NCI-H1105 treated with DMSO at 0.1 percent for 48 hours (cell line): ENCODE measurements at regions not wholly inside any gene's neighbourhood (a gene's known extent, or its start where the extent isn't known, plus 50 kb on each side); places are given as distances from the start of the nearest gene placed in this dataset.

Experiments used
- DNase-seq: peaks from one replicate; lab custom pipeline; 2025; lab: John Stamatoyannopoulos, UW

- DNase-seq = peak; percentile 8
Measured at GRCh38 chr5:119789406-119790117, 160.2 kb downstream of the FAM170A start.

- DNase-seq = no peak
Measured at GRCh38 chr5:119792161-119792799, 162.9 kb downstream of the FAM170A start.

GRCh38 chr5:119795768-119796167, 166.4 kb downstream of the FAM170A start:
- no peak for DNase-seq

- no peak for DNase-seq
Measured at GRCh38 chr5:119801570-119801969, 172.2 kb downstream of the FAM170A start.

GRCh38 chr5:119808024-119808423, 178.7 kb downstream of the FAM170A start:
- DNase-seq = no peak

GRCh38 chr5:119808474-119808873, 179.1 kb downstream of the FAM170A start:
- DNase-seq = no peak

- no peak for DNase-seq
Measured at GRCh38 chr5:119810217-119810616, 180.9 kb downstream of the FAM170A start.

- DNase-seq = no peak
Measured at GRCh38 chr5:119811458-119811857, 182.1 kb downstream of the FAM170A start.

GRCh38 chr5:119814655-119815054, 185.3 kb downstream of the FAM170A start:
- no peak for DNase-seq

- DNase-seq = no peak
Measured at GRCh38 chr5:119816055-119816454, 186.7 kb downstream of the FAM170A start.

- DNase-seq = no peak
Measured at GRCh38 chr5:119820016-119820415, 190.7 kb downstream of the FAM170A start.

- no peak for DNase-seq
Measured at GRCh38 chr5:119820608-119821007, 191.2 kb downstream of the FAM170A start.

GRCh38 chr5:119828541-119828940, 199.2 kb downstream of the FAM170A start:
- no peak for DNase-seq

GRCh38 chr5:119829341-119829740, 200.0 kb downstream of the FAM170A start:
- DNase-seq = no peak

- DNase-seq = no peak
Measured at GRCh38 chr5:119833176-119833575, 203.8 kb downstream of the FAM170A start.

GRCh38 chr5:119840175-119840574, 210.8 kb downstream of the FAM170A start:
- DNase-seq = no peak

GRCh38 chr5:119852140-119852539, 222.8 kb downstream of the FAM170A start:
- no peak for DNase-seq

- DNase-seq = no peak
Measured at GRCh38 chr5:119860463-119860862, 231.1 kb downstream of the FAM170A start.

- DNase-seq = no peak
Measured at GRCh38 chr5:119862619-119863018, 233.3 kb downstream of the FAM170A start.

GRCh38 chr5:119864286-119864685, 234.9 kb downstream of the FAM170A start:
- no peak for DNase-seq

GRCh38 chr5:119873611-119874010, 244.3 kb downstream of the FAM170A start:
- no peak for DNase-seq

GRCh38 chr5:119876522-119876921, 247.2 kb downstream of the FAM170A start:
- DNase-seq = no peak

- DNase-seq = no peak
Measured at GRCh38 chr5:119878712-119879111, 249.4 kb downstream of the FAM170A start.

- DNase-seq = no peak
Measured at GRCh38 chr5:119879446-119879845, 250.1 kb downstream of the FAM170A start.
